Neuronal stem cell (in vitro differentiated cells): ENCODE measurements at regions not wholly inside any gene's neighbourhood (a gene's known extent, or its start where the extent isn't known, plus 50 kb on each side); places are given as distances from the start of the nearest gene placed in this dataset.
A peak's percentile ranks its signal among the peaks of the same experiment; 100 is the strongest.
"Not testable (repeated sequence)": the region's sequence is repeated elsewhere in the genome, so short reads cannot be mapped to it uniquely, and the experiment has no call there.

ENCODE experiments used
- DNase-seq: peaks from one replicate; pipeline ENCODE4 v3.0.0-alpha.2; 2013; ENCODE audit warnings: low spot score
- H2AFZ ChIP-seq: one replicate; pipeline ENCODE4 v1.6.1; 2013; ENCODE audit warnings: mild to moderate bottlenecking, low read length, inconsistent platforms
- H2AK5ac ChIP-seq: 2 replicates; pipeline ENCODE4 v1.6.1; 2013; ENCODE audit warnings: low read depth, mild to moderate bottlenecking, inconsistent platforms, low read length, moderate library complexity, mixed read lengths
- H2BK120ac ChIP-seq: 2 replicates; pipeline ENCODE4 v1.6.1; 2013; ENCODE audit warnings: low read depth, mild to moderate bottlenecking, inconsistent platforms, low read length, moderate library complexity, mixed read lengths
- H2BK12ac ChIP-seq: one replicate; pipeline ENCODE4 v1.6.1; 2013; ENCODE audit warnings: low read length, inconsistent platforms
- H2BK15ac ChIP-seq: 2 replicates; pipeline ENCODE4 v1.6.1; 2013; ENCODE audit warnings: mild to moderate bottlenecking, low read length, inconsistent platforms, mixed read lengths
- H2BK5ac ChIP-seq: one replicate; pipeline ENCODE4 v1.6.1; 2013; ENCODE audit warnings: inconsistent platforms, mild to moderate bottlenecking, low read length, moderate library complexity
- H3K14ac ChIP-seq: one replicate; pipeline ENCODE4 v1.6.1; 2013; ENCODE audit warnings: low read length, inconsistent platforms
- H3K18ac ChIP-seq: 2 replicates; pipeline ENCODE4 v1.6.1; 2013; ENCODE audit warnings: low read length, inconsistent platforms
- H3K23ac ChIP-seq: 2 replicates; pipeline ENCODE4 v1.6.1; 2013; ENCODE audit warnings: low read depth, mild to moderate bottlenecking, mixed read lengths, low read length, inconsistent platforms; ENCODE audit not compliant: poor library complexity
- H3K27ac ChIP-seq: replicated peaks from 3 replicates; pipeline ENCODE4 v1.5.1; 2013; ENCODE audit warnings: low read length, inconsistent platforms
- H3K27me3 ChIP-seq, 3 experiments: 2 replicates each; pipeline ENCODE4 v1.6.1; 2013; ENCODE audit warnings: low read length in 3 of 3, mild to moderate bottlenecking in 2 of 3, inconsistent platforms in 1 of 3, low read depth in 1 of 3, mixed read lengths in 1 of 3, moderate library complexity in 1 of 3; ENCODE audit not compliant: control insufficient read depth in 3 of 3, insufficient read depth in 3 of 3
- H3K36me3 ChIP-seq, 2 donors: replicated peaks in 1 of 2; 2 replicates each; pipeline ENCODE4 v1.6.1; 2013; ENCODE audit warnings: low read length in 2 of 2; ENCODE audit not compliant: control insufficient read depth in 2 of 2, insufficient read depth in 2 of 2
- H3K4ac ChIP-seq: 2 replicates; pipeline ENCODE4 v1.6.1; 2013; ENCODE audit warnings: inconsistent platforms, mild to moderate bottlenecking, low read length, moderate library complexity
- H3K4me1 ChIP-seq, 2 donors: 1 replicate in 1 of 2; 2 replicates in 1 of 2; pipeline ENCODE4 v1.6.1; 2013; ENCODE audit warnings: low read length in 2 of 2, low read depth in 1 of 2; ENCODE audit not compliant: control insufficient read depth in 2 of 2, insufficient read depth in 1 of 2
- H3K4me2 ChIP-seq: one replicate; pipeline ENCODE4 v1.6.1; 2013; ENCODE audit warnings: mild to moderate bottlenecking, low read length, inconsistent platforms; ENCODE audit not compliant: insufficient read depth, poor library complexity, severe bottlenecking
- H3K4me3 ChIP-seq, 2 donors: 2 replicates each; pipeline ENCODE4 v1.5.1; 2013; ENCODE audit warnings: low read length in 2 of 2, mild to moderate bottlenecking in 2 of 2, inconsistent platforms in 1 of 2, moderate library complexity in 1 of 2
- H3K79me1 ChIP-seq: one replicate; pipeline ENCODE4 v1.6.1; 2013; ENCODE audit warnings: low read depth, mild to moderate bottlenecking, inconsistent platforms, low read length, moderate library complexity
- H3K9ac ChIP-seq: one replicate; pipeline ENCODE4 v1.6.1; 2013; ENCODE audit warnings: mild to moderate bottlenecking, low read depth, low read length, inconsistent platforms; ENCODE audit not compliant: poor library complexity
- H3K9me3 ChIP-seq, 2 donors: replicated peaks in 1 of 2; 2 replicates each; pipeline versions ENCODE3 to v1.6.1; 2013; ENCODE audit warnings: low read length in 2 of 2, mild to moderate bottlenecking in 2 of 2, inconsistent platforms in 1 of 2, low read depth in 1 of 2, mixed read lengths in 1 of 2, moderate library complexity in 1 of 2; ENCODE audit not compliant: control insufficient read depth in 2 of 2, insufficient read depth in 1 of 2
- H4K8ac ChIP-seq: one replicate; pipeline ENCODE4 v1.6.1; 2013; ENCODE audit warnings: low read depth, mild to moderate bottlenecking, inconsistent platforms, low read length, moderate library complexity
- H4K91ac ChIP-seq: one replicate; pipeline ENCODE4 v1.6.1; 2013; ENCODE audit warnings: low read length, low read depth, mild to moderate bottlenecking, inconsistent platforms; ENCODE audit not compliant: poor library complexity
- WGBS, 2 donors: extraction: QIAGEN DNeasy Blood & Tissue Kit; methylation state at CpG; one replicate each; pipeline ENCODE4 v1.1.7; 2013; ENCODE audit warnings: missing lambda C conversion rate in 2 of 2, mixed read lengths in 1 of 2; ENCODE audit not compliant: insufficient read length in 2 of 2, insufficient replicate concordance in 1 of 2; ENCODE audit errors: extremely low coverage in 2 of 2; 5-methylcytosine and 5-hydroxymethylcytosine counted together

- no peaks in the 10 kb centered on the region for H3K36me3 ChIP-seq
- no CpG with 5 or more reads among the region's 3 CpGs for WGBS, 2 donors
- H4K91ac ChIP-seq = no peak overlapping the region
- H3K9ac ChIP-seq = no peak overlapping the region
- no peak overlapping the region for H3K14ac ChIP-seq
- H3K4ac ChIP-seq = no peak overlapping the region
- H2BK5ac ChIP-seq = no peak overlapping the region
- H4K8ac ChIP-seq = no peak overlapping the region
- H3K23ac ChIP-seq = no peak overlapping the region
- H3K27me3 ChIP-seq = no peaks in the 10 kb centered on the region
- no peak for DNase-seq
- H3K4me3 ChIP-seq = no peak overlapping the region
- no peaks in the 10 kb centered on the region for H3K4me1 ChIP-seq
- H3K27ac ChIP-seq = no peak overlapping the region
- H2AK5ac ChIP-seq = no peak overlapping the region
- no peaks in the 10 kb centered on the region for H3K9me3 ChIP-seq
- no peak overlapping the region for H3K4me2 ChIP-seq
- H3K79me1 ChIP-seq = no peaks in the 10 kb centered on the region
- no peak overlapping the region for H2BK120ac ChIP-seq
- no peak overlapping the region for H3K18ac ChIP-seq
- no peak overlapping the region for H2AFZ ChIP-seq
- no peak overlapping the region for H2BK15ac ChIP-seq
- no peak overlapping the region for H2BK12ac ChIP-seq
Observed at GRCh38 chr4:104915864-104916263, 230.8 kb upstream of the TET2 start.

GRCh38 chr4:104919406-104919805 is 227.3 kb upstream of the TET2 start:
- Histone ChIP-seq H2BK12ac (no peak overlapping the region), H2AFZ (no peak overlapping the region), H3K14ac (no peak overlapping the region), H3K23ac (no peak overlapping the region), H3K4me1 (no peaks in the 10 kb centered on the region), H3K9me3 (no peaks in the 10 kb centered on the region), H2BK120ac (no peak overlapping the region), H3K9ac (no peak overlapping the region), H4K8ac (no peak overlapping the region), H3K18ac (no peak overlapping the region), H3K79me1 (no peaks in the 10 kb centered on the region), H3K27ac (no peak overlapping the region), H3K4me2 (no peak overlapping the region), H2BK5ac (no peak overlapping the region), H3K4me3 (no peak overlapping the region), H3K36me3 (no peaks in the 10 kb centered on the region), H3K4ac (no peak overlapping the region), H4K91ac (no peak overlapping the region), H2BK15ac (no peak overlapping the region), H2AK5ac (no peak overlapping the region), H3K27me3 (no peaks in the 10 kb centered on the region)
- no peak for DNase-seq

- Histone ChIP-seq H3K4me3 (peak overlapping the region in 1 of 2 donors; percentile 54), H2BK5ac (no peak overlapping the region), H3K79me1 (no peaks in the 10 kb centered on the region), H4K91ac (no peak overlapping the region), H3K4ac (no peak overlapping the region), H3K9me3 (no peaks in the 10 kb centered on the region), H3K27ac (no peak overlapping the region), H2AK5ac (peak overlapping the region; percentile 63), H3K23ac (no peak overlapping the region), H2BK120ac (no peak overlapping the region), H3K4me1 (peaks cover 0 to 1% of the 10 kb centered on the region in 2 donors), H2AFZ (peak overlapping the region; percentile 53), H3K9ac (no peak overlapping the region), H3K36me3 (no peaks in the 10 kb centered on the region), H3K18ac (peak overlapping the region; percentile 71), H4K8ac (no peak overlapping the region), H3K27me3 (no peaks in the 10 kb centered on the region), H3K4me2 (no peak overlapping the region), H3K14ac (no peak overlapping the region), H2BK15ac (no peak overlapping the region), H2BK12ac (no peak overlapping the region)
- WGBS, 2 donors = no CpG with 5 or more reads among the region's 7 CpGs
- DNase-seq = no peak
Observed at GRCh38 chr4:104930298-104930697, 216.4 kb upstream of the TET2 start.

- H3K14ac ChIP-seq, H3K4me2 ChIP-seq, H2BK120ac ChIP-seq, H2BK15ac ChIP-seq, H3K27ac ChIP-seq, H3K9me3 ChIP-seq, H3K79me1 ChIP-seq, H4K91ac ChIP-seq, H3K4me3 ChIP-seq, DNase-seq, H2BK12ac ChIP-seq, H3K4ac ChIP-seq, H2BK5ac ChIP-seq, H3K27me3 ChIP-seq, H3K18ac ChIP-seq, H3K4me1 ChIP-seq, H4K8ac ChIP-seq, H3K36me3 ChIP-seq, H2AK5ac ChIP-seq, H3K23ac ChIP-seq, H3K9ac ChIP-seq: not testable (repeated sequence)
- H2AFZ ChIP-seq = peak overlapping the region; percentile 53
- WGBS, 2 donors = no CpG with 5 or more reads among the region's 5 CpGs
Observed at GRCh38 chr4:104930745-104931736, 215.6 kb upstream of the TET2 start.
